ENCODE measurements at regions not wholly inside any gene's neighbourhood (a gene's known extent, or its start where the extent isn't known, plus 50 kb on each side); places are given as distances from the start of the nearest gene placed in this dataset.

GRCh38 chr2:111626037-111626864 lies 257.7 kb downstream of the ANAPC1 start:
- H3K27ac Mint-ChIP-seq: peak overlapping the region; percentile 78
- CTCF ChIA-PET: interaction anchor here (0.9 kb wide), 1 partner anchor 74 kb away, joined by 4 read pairs; no protein-coding TSS in a partner anchor
- peaks cover 44% of the 10 kb centered on the region for H3K27me3 Mint-ChIP-seq
- DNase-seq: peak; percentile 57
- no peak overlapping the region for H3K4me3 Mint-ChIP-seq
- H3K36me3 Mint-ChIP-seq (ENCODE audit: low read depth): peaks cover 41% of the 10 kb centered on the region
- H3K9me3 Mint-ChIP-seq: peaks cover 30% of the 10 kb centered on the region
- POLR2A ChIA-PET: interaction anchor here (1.1 kb wide), 1 partner anchor 80 kb away, joined by 3 read pairs; no protein-coding TSS in a partner anchor
- H3K4me1 Mint-ChIP-seq: peaks cover 37% of the 10 kb centered on the region

DNA sequence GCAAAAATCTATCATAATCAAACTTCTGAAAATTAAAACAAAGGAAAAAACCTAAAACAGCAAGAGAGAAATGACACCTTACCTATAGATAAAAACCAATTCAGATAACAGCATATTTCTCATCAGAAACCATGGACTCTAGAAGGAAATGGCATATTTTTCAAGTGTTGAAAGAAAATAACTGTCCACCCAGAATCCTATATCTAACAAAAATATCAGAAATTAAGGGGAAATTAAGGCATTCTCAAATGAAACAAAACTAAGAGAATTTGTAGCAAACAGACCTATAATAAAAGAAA lies 257.2 kb downstream of the ANAPC1 start:
- Mint-ChIP-seq H3K4me3 (no peak overlapping the region), H3K4me1 (peaks cover 37% of the 10 kb centered on the region), H3K9me3 (peaks cover 30% of the 10 kb centered on the region), H3K36me3 (ENCODE audit: low read depth) (peaks cover 41% of the 10 kb centered on the region), H3K27ac (peak overlapping the region; percentile 78), H3K27me3 (peaks cover 43% of the 10 kb centered on the region)
- ChIA-PET POLR2A (interaction anchor here (1.1 kb wide), 1 partner anchor 80 kb away, joined by 3 read pairs; no protein-coding TSS in a partner anchor), CTCF (interaction anchor here (0.9 kb wide), 1 partner anchor 74 kb away, joined by 4 read pairs; no protein-coding TSS in a partner anchor)
- DNase-seq: no peak

GRCh38 chr2:111627256-111627655 lies 256.7 kb downstream of the ANAPC1 start:
- peaks cover 38% of the 10 kb centered on the region for H3K4me1 Mint-ChIP-seq

DNA sequence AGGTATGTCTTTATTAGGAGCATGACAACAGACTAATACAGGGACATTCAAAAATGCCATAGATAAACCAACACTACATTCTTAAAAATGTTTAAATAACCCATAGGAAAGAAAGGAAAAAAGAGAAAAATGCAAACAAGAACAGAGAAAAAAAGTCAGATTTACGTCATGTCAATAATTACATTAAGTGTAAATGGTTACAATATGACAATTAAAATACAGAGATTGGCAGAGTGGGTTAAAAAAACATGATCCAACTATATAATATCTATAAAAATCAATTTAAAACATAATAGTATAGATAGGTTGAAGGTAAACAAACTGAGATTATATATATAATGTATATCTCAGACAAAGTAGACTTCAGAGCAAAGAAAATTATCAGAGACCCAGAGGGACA lies 255.8 kb downstream of the ANAPC1 start:
- ChIA-PET CTCF (no interaction called here), POLR2A (no interaction called here)
- Mint-ChIP-seq H3K36me3 (ENCODE audit: low read depth) (peaks cover 45% of the 10 kb centered on the region), H3K27ac (no peak overlapping the region), H3K27me3 (peaks cover 45% of the 10 kb centered on the region), H3K4me3 (no peak overlapping the region), H3K9me3 (peaks cover 30% of the 10 kb centered on the region), H3K4me1 (peaks cover 47% of the 10 kb centered on the region)
- DNase-seq: no peak

More at GRCh38 chr2:111627256-111627655, 256.7 kb downstream of the ANAPC1 start:
- Mint-ChIP-seq H3K4me3 (no peak overlapping the region), H3K27ac (no peak overlapping the region), H3K9me3 (peaks cover 30% of the 10 kb centered on the region), H3K27me3 (peaks cover 43% of the 10 kb centered on the region), H3K36me3 (ENCODE audit: low read depth) (peaks cover 41% of the 10 kb centered on the region)
- no peak for DNase-seq
- ChIA-PET POLR2A (interaction anchor here (1.1 kb wide), 1 partner anchor 79 kb away, joined by 3 read pairs; no protein-coding TSS in a partner anchor), CTCF (no interaction called here)

DNA sequence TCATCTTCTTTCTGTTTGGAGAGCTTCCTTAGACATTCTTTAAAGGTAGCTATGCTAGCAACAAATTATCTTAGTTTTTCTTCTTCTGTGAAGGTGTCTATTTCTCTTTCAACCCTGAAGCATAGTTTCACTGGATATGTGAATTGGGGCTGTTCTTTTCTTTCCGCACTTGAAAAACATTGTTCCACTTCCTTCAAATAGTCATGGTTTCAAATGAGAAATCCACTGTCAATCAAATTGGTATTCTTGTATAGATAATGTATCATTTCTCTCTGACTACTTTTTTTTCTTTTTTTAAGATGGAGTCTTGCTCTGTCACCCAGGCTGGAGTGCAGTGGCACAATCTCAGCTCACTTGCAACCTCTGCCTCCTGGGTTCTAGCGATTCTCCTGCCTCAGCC lies 254.0 kb downstream of the ANAPC1 start:
- peaks cover 37% of the 10 kb centered on the region for H3K27me3 Mint-ChIP-seq
- H3K9me3 Mint-ChIP-seq: peaks cover 30% of the 10 kb centered on the region
- no peak for DNase-seq
- no peak overlapping the region for H3K27ac Mint-ChIP-seq
- H3K4me3 Mint-ChIP-seq: no peak overlapping the region
- H3K4me1 Mint-ChIP-seq: peaks cover 44% of the 10 kb centered on the region
- H3K36me3 Mint-ChIP-seq (ENCODE audit: low read depth): peaks cover 40% of the 10 kb centered on the region
- ChIA-PET POLR2A (no interaction called here), CTCF (interaction anchor here (1.2 kb wide), 1 partner anchor 69 kb away, joined by 3 read pairs; no protein-coding TSS in a partner anchor)

DNA sequence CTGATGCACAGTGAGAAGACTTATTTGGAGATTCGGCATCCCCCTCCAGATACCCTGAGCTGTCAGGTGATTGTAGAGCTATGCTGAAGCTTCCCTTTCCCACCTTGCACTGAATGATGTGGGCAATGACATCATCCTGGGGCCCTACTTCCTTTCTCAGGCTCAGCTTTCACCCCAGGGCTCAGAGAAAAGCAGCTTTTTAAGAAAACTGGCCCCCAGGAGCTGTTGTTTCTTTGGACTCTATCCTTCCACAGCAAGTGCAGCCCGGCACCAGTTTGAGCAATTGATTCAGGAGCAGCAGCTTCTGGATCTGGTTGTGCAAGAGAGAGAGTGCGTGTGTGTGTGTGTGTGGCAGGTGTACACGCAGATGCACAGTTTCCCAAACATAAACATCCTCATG lies 251.3 kb downstream of the ANAPC1 start:
- ChIA-PET CTCF (interaction anchor here (0.9 to 1.5 kb wide), 3 partner anchors 14 to 69 kb away, joined by 3 to 4 read pairs (median 3); no protein-coding TSS in a partner anchor), POLR2A (interaction anchor here (0.7 kb wide), 1 partner anchor 15 kb away, joined by 3 read pairs; no protein-coding TSS in a partner anchor)
- H3K4me1 Mint-ChIP-seq: peaks cover 23% of the 10 kb centered on the region
- peaks cover 40% of the 10 kb centered on the region for H3K27me3 Mint-ChIP-seq
- peak; percentile 45 for DNase-seq
- H3K4me3 Mint-ChIP-seq: no peak overlapping the region
- peaks cover 32% of the 10 kb centered on the region for H3K36me3 Mint-ChIP-seq (ENCODE audit: low read depth)
- H3K27ac Mint-ChIP-seq: peak overlapping the region; percentile 65
- H3K9me3 Mint-ChIP-seq: peaks cover 24% of the 10 kb centered on the region

DNA sequence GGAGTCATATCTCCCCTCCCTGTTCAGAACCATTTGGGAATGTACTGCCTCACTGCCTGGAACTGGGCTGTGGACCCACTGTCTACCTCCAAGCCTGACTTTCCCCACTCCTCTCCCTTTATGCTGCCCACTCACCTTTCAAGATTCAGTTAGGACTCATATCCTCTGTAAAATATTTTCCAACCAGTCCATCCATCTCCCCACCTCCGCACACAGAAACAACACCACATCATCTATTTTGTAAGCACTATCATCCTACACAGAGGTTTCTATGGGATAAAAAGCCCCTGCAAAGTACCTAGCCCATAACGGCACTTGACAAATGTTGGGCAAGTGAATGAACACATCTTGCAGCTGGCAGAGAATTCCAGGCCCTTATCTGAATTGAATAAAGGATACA lies 250.8 kb downstream of the ANAPC1 start:
- CTCF ChIA-PET: interaction anchor here (1.3 kb wide), 1 partner anchor 69 kb away, joined by 4 read pairs; no protein-coding TSS in a partner anchor
- POLR2A ChIA-PET: interaction anchor here (0.7 kb wide), 1 partner anchor 15 kb away, joined by 3 read pairs; no protein-coding TSS in a partner anchor
- Mint-ChIP-seq H3K9me3 (peaks cover 21% of the 10 kb centered on the region), H3K36me3 (ENCODE audit: low read depth) (peaks cover 33% of the 10 kb centered on the region), H3K4me3 (no peak overlapping the region), H3K27me3 (peaks cover 46% of the 10 kb centered on the region), H3K27ac (peak overlapping the region; percentile 5), H3K4me1 (peaks cover 23% of the 10 kb centered on the region)
- DNase-seq: no peak

GRCh38 chr2:111633643-111634042 lies 250.3 kb downstream of the ANAPC1 start:
- ChIA-PET POLR2A (no interaction called here), CTCF (no interaction called here)
- Mint-ChIP-seq H3K27me3 (peaks cover 47% of the 10 kb centered on the region), H3K36me3 (ENCODE audit: low read depth) (peaks cover 31% of the 10 kb centered on the region), H3K27ac (no peak overlapping the region), H3K4me1 (peaks cover 23% of the 10 kb centered on the region), H3K4me3 (no peak overlapping the region), H3K9me3 (peaks cover 18% of the 10 kb centered on the region)
- no peak for DNase-seq

- peaks cover 13% of the 10 kb centered on the region for H3K9me3 Mint-ChIP-seq
- no peak overlapping the region for H3K27ac Mint-ChIP-seq
- H3K4me3 Mint-ChIP-seq: no peak overlapping the region
- H3K27me3 Mint-ChIP-seq: peaks cover 49% of the 10 kb centered on the region
- ChIA-PET POLR2A (no interaction called here), CTCF (no interaction called here)
- peak; percentile 25 for DNase-seq
- peaks cover 26% of the 10 kb centered on the region for H3K36me3 Mint-ChIP-seq (ENCODE audit: low read depth)
- H3K4me1 Mint-ChIP-seq: peaks cover 23% of the 10 kb centered on the region
Observed at GRCh38 chr2:111634050-111634794, 249.8 kb downstream of the ANAPC1 start.

DNA sequence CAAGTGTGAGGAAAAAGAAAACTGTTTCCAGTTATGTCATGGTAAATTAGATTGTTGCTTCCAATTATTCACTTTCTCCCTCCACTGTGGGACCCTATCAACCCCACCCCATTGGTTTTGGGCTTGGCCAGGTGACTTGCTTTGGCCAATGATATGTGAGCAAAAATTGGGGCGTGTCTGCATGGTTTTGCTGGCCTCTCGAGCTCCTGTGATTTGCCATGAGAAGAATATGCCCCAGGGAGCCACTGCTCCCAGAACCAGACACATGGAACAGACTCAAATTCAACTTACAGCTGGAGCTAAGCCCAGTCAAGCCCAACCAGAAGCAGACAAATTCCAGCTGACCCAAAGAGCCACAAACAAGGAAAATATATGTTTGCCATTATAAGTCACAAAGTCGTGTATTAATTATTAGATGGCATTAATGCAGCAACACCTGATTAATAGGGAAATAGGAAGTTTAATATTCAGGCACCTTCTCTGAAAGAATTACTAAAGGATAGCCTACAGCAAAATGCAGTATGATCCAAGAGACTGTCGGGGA lies 248.9 kb downstream of the ANAPC1 start:
- peaks cover 8% of the 10 kb centered on the region for H3K9me3 Mint-ChIP-seq
- ChIA-PET POLR2A (no interaction called here), CTCF (no interaction called here)
- no peak overlapping the region for H3K27ac Mint-ChIP-seq
- peaks cover 51% of the 10 kb centered on the region for H3K27me3 Mint-ChIP-seq
- DNase-seq: no peak
- H3K36me3 Mint-ChIP-seq (ENCODE audit: low read depth): peaks cover 22% of the 10 kb centered on the region
- H3K4me3 Mint-ChIP-seq: no peak overlapping the region
- H3K4me1 Mint-ChIP-seq: peaks cover 23% of the 10 kb centered on the region

DNA sequence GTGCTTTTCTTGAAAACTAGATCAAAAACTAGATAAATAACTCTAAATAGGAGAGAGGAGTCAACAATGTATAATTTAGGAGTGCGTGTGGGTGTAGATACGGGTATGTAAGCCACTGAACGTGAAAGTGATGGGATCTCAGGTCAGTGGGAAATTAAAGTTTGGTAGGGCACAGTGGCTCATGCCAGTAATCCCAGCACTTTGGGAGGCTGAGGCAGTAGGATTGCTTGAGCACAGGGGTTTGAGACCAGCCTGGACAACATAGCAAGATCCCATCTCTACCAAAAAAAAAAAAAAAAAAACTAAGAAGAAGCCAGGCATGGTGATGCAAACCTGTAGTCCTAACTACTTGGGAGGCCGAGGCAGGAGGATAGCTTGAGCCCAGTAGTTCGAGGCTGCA lies 247.1 kb downstream of the ANAPC1 start:
- ChIA-PET POLR2A (no interaction called here), CTCF (no interaction called here)
- Mint-ChIP-seq H3K36me3 (ENCODE audit: low read depth) (peaks cover 16% of the 10 kb centered on the region), H3K4me3 (no peak overlapping the region), H3K27ac (no peak overlapping the region), H3K4me1 (peaks cover 28% of the 10 kb centered on the region), H3K27me3 (peaks cover 65% of the 10 kb centered on the region), H3K9me3 (peaks cover 2% of the 10 kb centered on the region)
- DNase-seq: no peak

- ChIA-PET POLR2A (no interaction called here), CTCF (no interaction called here)
- peaks cover 61% of the 10 kb centered on the region for H3K27me3 Mint-ChIP-seq
- H3K36me3 Mint-ChIP-seq (ENCODE audit: low read depth): peaks cover 12% of the 10 kb centered on the region
- no peak overlapping the region for H3K27ac Mint-ChIP-seq
- no peak overlapping the region for H3K4me3 Mint-ChIP-seq
- no peak for DNase-seq
- peaks cover 2% of the 10 kb centered on the region for H3K9me3 Mint-ChIP-seq
- peaks cover 16% of the 10 kb centered on the region for H3K4me1 Mint-ChIP-seq
Observed at GRCh38 chr2:111638274-111638877, 245.6 kb downstream of the ANAPC1 start.

DNA sequence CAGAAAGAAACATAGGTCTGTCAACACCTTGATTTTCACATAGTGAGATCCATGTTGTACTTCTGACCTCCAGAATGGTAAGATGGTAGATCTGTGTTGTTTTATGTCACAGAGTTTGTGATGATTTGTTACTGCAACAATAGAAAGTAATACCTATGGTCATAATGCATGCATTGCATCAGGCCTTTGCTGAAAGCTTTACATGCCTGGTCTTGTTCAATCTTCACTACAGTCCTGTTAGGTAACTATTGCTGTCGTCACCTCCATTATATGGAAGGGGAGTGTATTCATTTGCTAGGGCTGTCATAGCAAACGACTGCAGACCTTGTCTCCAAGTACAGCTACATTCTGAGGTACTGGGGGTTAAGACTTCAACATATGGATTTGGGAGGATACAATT lies 243.5 kb downstream of the ANAPC1 start:
- H3K36me3 Mint-ChIP-seq (ENCODE audit: low read depth): peaks cover 4% of the 10 kb centered on the region
- peaks cover 2% of the 10 kb centered on the region for H3K9me3 Mint-ChIP-seq
- H3K4me3 Mint-ChIP-seq: no peak overlapping the region
- ChIA-PET CTCF (no interaction called here), POLR2A (no interaction called here)
- H3K27me3 Mint-ChIP-seq: peaks cover 63% of the 10 kb centered on the region
- no peak for DNase-seq
- H3K4me1 Mint-ChIP-seq: peaks cover 5% of the 10 kb centered on the region
- no peak overlapping the region for H3K27ac Mint-ChIP-seq

Data from activated CD4-positive, alpha-beta memory T cell treated with anti-CD3 and anti-CD28 coated beads, Interleukin-2, amount 10 ng/mL, durations not matched to agents 7 days and 5 days (primary cell).